HG03457 (cell line): ENCODE measurements at regions not wholly inside any gene's neighbourhood (a gene's known extent, or its start where the extent isn't known, plus 50 kb on each side); places are given as distances from the start of the nearest gene placed in this dataset.
"Not testable (repeated sequence)": the region's sequence is repeated elsewhere in the genome, so short reads cannot be mapped to it uniquely, and the experiment has no call there.

ENCODE experiments used
- ATAC-seq: cut with Tn5 transposase; IDR thresholded peaks from one replicate; pipeline ENCODE4 v1.9.1; 2021; ENCODE audit warnings: moderate number of reproducible peaks; ENCODE audit not compliant: unreplicated experiment

GRCh38 chr5:135161221-135161620 is 127.2 kb upstream of the PITX1 start:
- no peak for ATAC-seq

- ATAC-seq: no peak
Measured at GRCh38 chr5:135160036-135160675, 126.1 kb upstream of the PITX1 start.

- ATAC-seq: no peak
Measured at GRCh38 chr5:135159626-135160025, 125.6 kb upstream of the PITX1 start.

GRCh38 chr5:135158982-135159381 is 125.0 kb upstream of the PITX1 start:
- ATAC-seq: no peak

- ATAC-seq: no peak
Measured at GRCh38 chr5:135158314-135158697, 124.3 kb upstream of the PITX1 start.

- ATAC-seq: no peak
Measured at GRCh38 chr5:135157421-135158313, 123.6 kb upstream of the PITX1 start.

- no peak for ATAC-seq
Measured at GRCh38 chr5:135156715-135157404, 122.8 kb upstream of the PITX1 start.

GRCh38 chr5:135156337-135156714 is 122.3 kb upstream of the PITX1 start:
- ATAC-seq: no peak

GRCh38 chr5:135155616-135156214 is 121.7 kb upstream of the PITX1 start:
- no peak for ATAC-seq

GRCh38 chr5:135154961-135155360 is 120.9 kb upstream of the PITX1 start:
- ATAC-seq: no peak

- no peak for ATAC-seq
Measured at GRCh38 chr5:135154197-135154596, 120.2 kb upstream of the PITX1 start.

GRCh38 chr5:135153661-135154060 is 119.6 kb upstream of the PITX1 start:
- no peak for ATAC-seq

GRCh38 chr5:135153259-135153658 is 119.2 kb upstream of the PITX1 start:
- ATAC-seq: no peak

- ATAC-seq: not testable (repeated sequence)
Measured at GRCh38 chr5:135151660-135152059, 117.6 kb upstream of the PITX1 start.

GRCh38 chr5:135151256-135151655 is 117.2 kb upstream of the PITX1 start:
- no peak for ATAC-seq

- ATAC-seq: no peak
Measured at GRCh38 chr5:135150767-135151166, 116.7 kb upstream of the PITX1 start.

GRCh38 chr5:135149956-135150723 is 116.1 kb upstream of the PITX1 start:
- no peak for ATAC-seq

GRCh38 chr5:135149229-135149955 is 115.4 kb upstream of the PITX1 start:
- no peak for ATAC-seq

- ATAC-seq: no peak
Measured at GRCh38 chr5:135147294-135148090, 113.5 kb upstream of the PITX1 start.
